ENCODE measurements at regions not wholly inside any gene's neighbourhood (a gene's known extent, or its start where the extent isn't known, plus 50 kb on each side); places are given as distances from the start of the nearest gene placed in this dataset.

- no peak for TF ChIP-seq TEAD4 (IDR thresholded peaks at IDR 0.05)
These were observed 450.7 kb downstream of the AACS start for GRCh38 chr12:125515887-125516286.

- TF ChIP-seq REST (IDR thresholded peaks at IDR 0.05; ENCODE audit: low read depth) (peak; percentile 79), USF1 (IDR thresholded peaks at IDR 0.05) (no peak), TEAD4 (IDR thresholded peaks at IDR 0.05) (no peak)
These were observed 452.8 kb downstream of the AACS start for GRCh38 chr12:125518074-125518473.

- no peak for TF ChIP-seq MAX (IDR thresholded peaks at IDR 0.05)
- TF ChIP-seq TEAD4 (IDR thresholded peaks at IDR 0.05), result no peak
- TF ChIP-seq CREB1 (IDR thresholded peaks at IDR 0.05; ENCODE audit: low read depth), result no peak
- TF ChIP-seq TCF12 (IDR thresholded peaks at IDR 0.05; ENCODE audit: low read depth), result no peak
- no peak for TF ChIP-seq EGR1 (IDR thresholded peaks at IDR 0.05)
- no peak for TF ChIP-seq TAF1 (IDR thresholded peaks at IDR 0.05; ENCODE audit: low read depth)
- TF ChIP-seq ZBTB7A (IDR thresholded peaks at IDR 0.05; ENCODE audit: low read depth), result no peak
- TF ChIP-seq RAD21 (IDR thresholded peaks at IDR 0.05; ENCODE audit: low read depth), result no peak
- no peak for TF ChIP-seq NFIC (IDR thresholded peaks at IDR 0.05)
- no peak for TF ChIP-seq FOXM1 (IDR thresholded peaks at IDR 0.05; ENCODE audit: borderline replicate concordance, low read depth)
- no peak for TF ChIP-seq USF1 (IDR thresholded peaks at IDR 0.05)
- TF ChIP-seq REST (IDR thresholded peaks at IDR 0.05; ENCODE audit: low read depth), result no peak
- no peak for TF ChIP-seq EP300 (IDR thresholded peaks at IDR 0.05; ENCODE audit: borderline replicate concordance)
- no peak for TF ChIP-seq YY1 (IDR thresholded peaks at IDR 0.05; ENCODE audit: low read depth)
- no peak for TF ChIP-seq CEBPB (IDR thresholded peaks at IDR 0.05)
These were observed 453.9 kb downstream of the AACS start for GRCh38 chr12:125519026-125519651.

- TF ChIP-seq EGR1 (IDR thresholded peaks at IDR 0.05) (no peak), TAF1 (IDR thresholded peaks at IDR 0.05; ENCODE audit: low read depth) (no peak)
These were observed 460.6 kb downstream of the AACS start for GRCh38 chr12:125525879-125526278.

GRCh38 chr12:125528281-125528680 lies 463.0 kb downstream of the AACS start:
- no peak for TF ChIP-seq ZBTB7A (IDR thresholded peaks at IDR 0.05; ENCODE audit: low read depth)
- no peak for TF ChIP-seq TCF12 (IDR thresholded peaks at IDR 0.05; ENCODE audit: low read depth)
- TF ChIP-seq CREB1 (IDR thresholded peaks at IDR 0.05; ENCODE audit: low read depth), result no peak
- no peak for TF ChIP-seq REST (IDR thresholded peaks at IDR 0.05; ENCODE audit: low read depth)
- TF ChIP-seq EGR1 (IDR thresholded peaks at IDR 0.05), result no peak
- TF ChIP-seq TAF1 (IDR thresholded peaks at IDR 0.05; ENCODE audit: low read depth), result no peak
- TF ChIP-seq USF1 (IDR thresholded peaks at IDR 0.05), result no peak
- TF ChIP-seq TEAD4 (IDR thresholded peaks at IDR 0.05), result no peak
- TF ChIP-seq FOXM1 (IDR thresholded peaks at IDR 0.05; ENCODE audit: borderline replicate concordance, low read depth), result no peak
- TF ChIP-seq YY1 (IDR thresholded peaks at IDR 0.05; ENCODE audit: low read depth), result no peak
- TF ChIP-seq RAD21 (IDR thresholded peaks at IDR 0.05; ENCODE audit: low read depth), result no peak
- TF ChIP-seq EP300 (IDR thresholded peaks at IDR 0.05; ENCODE audit: borderline replicate concordance), result no peak
